ENCODE measurements at regions not wholly inside any gene's neighbourhood (a gene's known extent, or its start where the extent isn't known, plus 50 kb on each side); places are given as distances from the start of the nearest gene placed in this dataset.

GRCh38 chr3:81105789-81106488 lies 655.5 kb downstream of the GBE1 start:
- no peak for TF ChIP-seq CTCF (IDR thresholded peaks at IDR 0.05; ENCODE audit: extremely low read depth, missing control alignments)
- no peak for DNase-seq (ENCODE audit: low spot score)

GRCh38 chr3:81105206-81105605 lies 656.2 kb downstream of the GBE1 start:
- DNase-seq (ENCODE audit: low spot score): no peak
- no peak for TF ChIP-seq CTCF (IDR thresholded peaks at IDR 0.05; ENCODE audit: extremely low read depth, missing control alignments)

GRCh38 chr3:81097889-81098288 lies 663.6 kb downstream of the GBE1 start:
- DNase-seq (ENCODE audit: low spot score): no peak
- TF ChIP-seq CTCF (IDR thresholded peaks at IDR 0.05; ENCODE audit: extremely low read depth, missing control alignments): no peak

- DNase-seq (ENCODE audit: low spot score): no peak
- no peak for TF ChIP-seq CTCF (IDR thresholded peaks at IDR 0.05; ENCODE audit: extremely low read depth, missing control alignments)
These were observed 665.5 kb downstream of the GBE1 start for GRCh38 chr3:81095956-81096355.

- no peak for DNase-seq (ENCODE audit: low spot score)
- TF ChIP-seq CTCF (IDR thresholded peaks at IDR 0.05; ENCODE audit: extremely low read depth, missing control alignments): no peak
These were observed 666.5 kb downstream of the GBE1 start for GRCh38 chr3:81094986-81095385.

GRCh38 chr3:81087607-81088006 lies 673.8 kb downstream of the GBE1 start:
- no peak for TF ChIP-seq CTCF (IDR thresholded peaks at IDR 0.05; ENCODE audit: extremely low read depth, missing control alignments)
- no peak for DNase-seq (ENCODE audit: low spot score)

GRCh38 chr3:81086348-81086747 lies 675.1 kb downstream of the GBE1 start:
- no peak for DNase-seq (ENCODE audit: low spot score)

More at GRCh38 chr3:81086348-81086747, 675.1 kb downstream of the GBE1 start:
- no peak for TF ChIP-seq CTCF (IDR thresholded peaks at IDR 0.05; ENCODE audit: extremely low read depth, missing control alignments)

Measured in GM20000 (cell line).